HG02678 (cell line): ENCODE measurements at regions not wholly inside any gene's neighbourhood (a gene's known extent, or its start where the extent isn't known, plus 50 kb on each side); places are given as distances from the start of the nearest gene placed in this dataset.

Source experiments
- ATAC-seq: cut with Tn5 transposase; IDR thresholded peaks from one replicate; pipeline ENCODE4 v1.9.1; 2021; ENCODE audit warnings: mild to moderate bottlenecking, moderate library complexity; ENCODE audit not compliant: unreplicated experiment

DNA sequence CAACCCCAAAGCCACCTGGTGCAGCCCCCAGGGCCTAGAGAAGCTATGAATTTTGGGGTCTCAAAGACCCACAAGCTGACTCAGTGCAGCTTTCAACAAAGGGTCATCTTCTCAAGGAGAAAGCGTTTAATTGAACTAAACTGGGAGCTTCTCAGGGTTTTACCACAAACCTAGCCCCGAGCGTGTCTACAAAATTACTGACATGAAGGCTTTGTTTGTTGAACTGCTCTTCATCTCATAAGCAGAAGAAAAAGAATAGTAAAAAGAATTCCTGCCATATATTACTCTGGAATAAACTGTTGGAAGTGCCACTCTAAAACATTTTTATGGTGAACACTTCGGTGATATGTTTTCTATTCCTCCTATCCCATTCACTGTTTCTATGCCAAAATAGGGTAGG lies 50.8 kb upstream of the INCENP start:
- no peak for ATAC-seq

DNA sequence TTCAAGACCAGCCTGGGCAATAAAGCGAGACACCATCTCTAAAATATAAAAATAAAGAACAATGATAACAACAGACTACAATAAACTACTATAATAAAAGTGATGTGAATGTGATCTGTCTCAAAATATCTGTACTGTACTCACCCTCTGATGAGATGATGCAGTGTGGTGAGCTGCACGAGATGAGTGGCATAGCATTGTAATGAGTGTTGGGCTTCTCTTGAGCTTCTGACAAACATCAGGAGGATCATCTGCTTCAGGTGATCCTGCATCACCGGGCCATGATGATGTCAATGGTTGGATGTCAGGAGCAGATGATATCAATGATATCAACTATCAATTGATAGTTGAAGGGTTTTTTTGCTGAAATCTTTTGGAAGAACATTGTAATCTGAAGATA lies 52.4 kb upstream of the INCENP start:
- no peak for ATAC-seq

DNA sequence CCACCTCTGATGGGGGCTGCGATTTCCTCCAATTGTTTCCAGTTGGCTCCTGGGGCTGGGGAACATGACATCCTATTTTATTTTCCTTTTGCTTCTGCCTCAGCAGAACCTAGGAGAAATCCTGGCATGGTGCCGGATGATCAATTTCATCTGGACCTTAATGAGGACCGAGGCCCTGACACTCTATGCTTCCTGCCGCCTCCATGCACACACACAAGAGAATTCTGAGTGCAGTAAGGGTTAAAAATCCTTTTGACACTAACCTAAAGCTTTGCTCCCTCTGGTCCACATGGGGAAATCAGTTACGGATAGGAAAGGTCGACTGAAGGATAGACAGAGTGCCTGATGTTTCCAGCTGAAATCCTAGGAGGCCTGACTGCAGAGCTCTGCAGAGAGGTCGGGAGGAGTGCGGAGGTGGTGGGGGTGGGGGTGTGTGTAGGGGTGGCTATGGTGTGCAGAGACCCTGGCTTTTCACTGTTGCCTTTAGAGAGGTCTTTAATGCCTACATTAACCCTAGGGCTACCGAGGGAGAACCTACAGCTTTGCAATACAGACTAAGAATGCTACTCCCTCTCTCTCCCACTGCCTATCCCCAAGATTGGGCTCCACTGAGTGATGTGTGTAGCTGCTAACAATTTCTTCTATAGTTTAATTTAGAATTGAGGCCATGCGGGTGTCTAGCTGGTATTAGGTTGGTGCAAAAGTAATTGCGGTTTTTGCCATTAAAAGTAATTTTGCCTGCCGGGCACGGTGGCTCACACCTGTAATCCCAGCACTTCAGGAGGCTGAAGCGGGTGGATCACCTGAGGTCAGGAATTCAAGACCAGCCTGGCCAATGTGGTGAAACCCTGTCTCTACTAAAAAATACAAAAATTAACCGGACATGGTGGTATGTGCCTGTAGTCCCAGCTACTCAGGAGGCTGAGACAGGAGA lies 53.6 kb upstream of the INCENP start:
- no peak for ATAC-seq

DNA sequence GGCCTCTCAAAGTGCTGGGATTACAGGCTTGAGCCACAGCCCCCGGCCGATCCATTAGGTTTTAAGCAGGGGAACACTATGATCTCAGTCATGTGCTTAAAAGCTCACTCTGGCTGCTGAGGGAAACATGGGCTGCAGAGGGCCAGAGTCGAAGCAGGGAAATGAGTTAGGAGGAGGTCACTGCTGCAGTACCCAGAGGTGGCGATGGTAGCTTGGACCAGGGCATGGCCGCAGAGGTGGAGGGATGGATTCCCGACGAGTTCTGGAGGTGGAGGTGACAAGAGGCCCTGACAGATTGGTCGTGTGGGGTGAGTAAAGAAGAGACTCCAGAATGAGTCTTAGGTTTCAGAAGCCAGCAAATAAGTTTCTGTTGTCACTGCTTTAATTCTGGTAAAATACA lies 54.4 kb upstream of the INCENP start:
- ATAC-seq, result no peak

DNA sequence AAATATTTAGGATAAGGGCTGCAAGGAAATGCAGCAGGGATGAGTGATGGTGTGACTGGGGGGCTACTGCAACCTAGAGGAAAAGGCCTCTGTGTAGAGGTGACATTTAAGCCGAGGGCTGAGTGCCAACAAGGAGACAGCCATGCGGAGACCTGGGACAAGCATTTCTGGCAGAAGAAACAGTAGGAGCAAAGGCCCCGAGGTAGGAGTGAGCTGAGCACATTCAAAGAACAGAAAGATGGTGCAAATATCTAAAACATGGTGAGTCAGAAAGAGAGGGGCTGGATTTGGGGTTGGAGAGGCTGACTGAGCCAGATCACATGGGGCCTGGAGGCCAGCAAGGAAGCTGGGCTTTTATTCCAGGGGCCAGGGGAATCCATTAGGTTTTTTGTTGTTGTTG lies 55.1 kb upstream of the INCENP start:
- ATAC-seq, result no peak

DNA sequence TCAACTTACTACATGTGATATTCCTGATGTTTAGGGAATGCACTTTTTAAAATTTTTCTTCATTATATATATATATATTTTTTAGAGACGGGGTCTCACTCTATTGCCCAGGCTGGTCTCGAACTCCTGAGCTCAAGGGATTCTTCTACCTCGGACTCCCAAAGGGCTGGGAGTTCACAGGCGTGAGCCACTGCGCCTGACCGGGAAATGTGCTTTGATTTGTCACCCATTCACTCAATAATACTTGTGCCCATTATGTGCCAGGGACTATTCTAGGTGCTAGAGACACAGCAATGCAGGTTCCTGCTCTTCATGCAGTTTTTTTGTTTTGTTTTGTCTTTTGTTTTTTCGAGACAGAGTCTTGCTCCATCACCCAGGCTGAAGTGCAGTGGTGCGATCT lies 56.1 kb upstream of the INCENP start:
- no peak for ATAC-seq

DNA sequence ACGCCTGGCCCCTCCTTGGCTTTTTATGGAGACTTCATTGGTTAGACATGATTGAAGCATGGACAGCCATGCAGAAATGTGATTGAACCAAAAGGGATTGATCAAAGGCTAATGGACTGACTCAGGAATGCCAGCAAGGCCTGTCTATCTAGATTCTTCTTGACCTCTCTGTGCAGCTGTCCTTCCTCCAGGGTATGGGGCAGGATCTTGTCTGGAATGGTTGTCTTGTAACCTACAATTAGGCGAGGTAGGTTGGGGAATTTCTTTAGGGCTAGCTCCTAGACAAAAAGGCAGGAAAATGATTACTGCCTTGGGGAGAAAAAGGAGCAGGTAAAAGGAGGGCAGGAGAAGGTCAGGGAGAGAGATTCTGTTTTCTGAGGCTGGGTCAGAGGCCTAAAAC lies 59.6 kb upstream of the INCENP start:
- no peak for ATAC-seq

DNA sequence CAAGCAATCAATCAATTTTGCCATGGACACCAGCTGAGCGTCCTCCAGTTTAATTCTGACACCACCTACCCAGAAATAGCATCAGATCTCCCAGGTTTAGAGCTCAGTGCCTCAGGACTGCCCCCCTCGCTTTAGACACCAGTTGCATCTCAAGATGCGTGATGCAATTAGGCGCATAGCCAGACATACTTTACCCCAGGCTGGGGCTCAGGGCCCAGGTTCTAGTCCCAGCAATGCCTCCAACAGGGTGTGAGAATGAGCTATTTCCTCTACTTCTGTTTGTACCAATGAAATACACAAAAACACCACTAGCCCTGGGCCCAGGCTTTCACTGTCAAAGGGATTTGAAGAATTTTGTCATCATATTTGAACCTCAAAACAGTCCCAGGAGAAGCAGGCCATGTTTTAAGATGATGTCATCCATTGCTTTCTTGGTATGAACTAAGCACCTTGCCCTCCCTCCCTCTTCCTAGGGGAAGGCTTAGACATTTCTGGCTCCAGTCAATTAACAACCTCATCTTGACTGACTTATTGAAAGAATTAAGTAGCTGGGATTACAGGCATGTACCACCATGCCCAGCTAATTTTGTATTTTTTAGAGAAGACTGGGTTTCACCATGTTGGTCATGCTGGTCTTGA lies 61.5 kb upstream of the INCENP start:
- no peak for ATAC-seq

DNA sequence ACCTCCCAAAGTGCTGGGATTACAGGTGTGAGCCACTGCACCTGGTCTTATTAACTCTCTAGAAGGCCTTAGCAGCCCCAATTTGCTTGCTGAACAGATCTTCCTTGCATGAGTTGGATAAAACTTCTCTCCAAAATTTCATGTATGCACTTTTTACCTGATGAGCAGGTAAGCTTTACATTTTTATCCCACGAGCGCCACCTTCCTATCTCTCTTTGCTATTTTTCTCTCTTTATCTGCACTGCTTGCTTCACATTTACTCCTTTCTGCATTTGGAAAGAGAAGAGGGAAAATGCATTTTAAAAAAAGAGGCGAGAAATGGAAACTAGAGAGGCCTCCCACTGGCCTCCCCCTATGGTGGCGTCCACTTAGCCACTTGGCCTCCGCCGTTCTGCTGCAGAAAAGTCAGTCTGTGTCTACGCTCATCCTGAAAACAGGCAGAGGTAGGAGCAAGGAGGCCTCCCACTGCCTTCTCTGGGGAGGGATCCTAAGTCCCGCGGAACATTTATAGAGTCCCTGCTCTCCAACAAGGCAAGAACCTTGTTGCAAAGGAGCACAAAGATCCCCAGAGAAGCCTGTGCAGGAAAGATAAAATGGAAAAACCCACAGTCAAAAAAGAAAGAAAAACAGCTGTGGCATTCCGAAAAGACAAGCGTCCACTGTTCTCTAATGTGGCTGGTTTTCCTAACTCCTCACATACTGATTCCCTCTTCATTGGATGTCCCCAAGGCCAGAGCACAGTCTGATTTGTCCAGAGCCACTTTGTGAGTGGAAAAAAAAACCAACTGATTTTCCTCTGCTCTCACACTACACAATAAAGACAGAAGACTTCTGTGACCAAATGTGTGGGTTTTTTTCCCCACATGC lies 62.2 kb upstream of the INCENP start:
- ATAC-seq, result no peak

DNA sequence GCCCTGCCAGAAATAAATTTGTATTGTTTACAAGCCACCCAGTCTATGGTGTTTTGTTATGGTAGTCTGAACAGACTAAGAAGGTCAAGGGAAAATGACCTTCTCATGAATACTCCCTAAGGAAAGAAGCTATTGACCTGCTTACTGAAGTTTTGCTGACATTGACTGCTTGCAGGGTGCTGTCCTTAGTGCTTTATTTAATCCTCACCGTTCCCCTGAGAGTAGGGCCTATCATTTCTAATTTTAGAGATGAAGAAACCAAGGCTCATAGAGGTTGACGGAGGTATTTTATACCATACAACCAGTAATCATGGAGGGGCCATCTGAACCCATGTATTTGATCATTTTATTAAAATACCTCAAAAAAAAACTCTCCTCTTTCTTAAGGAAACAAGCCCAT lies 66.7 kb upstream of the INCENP start:
- no peak for ATAC-seq

DNA sequence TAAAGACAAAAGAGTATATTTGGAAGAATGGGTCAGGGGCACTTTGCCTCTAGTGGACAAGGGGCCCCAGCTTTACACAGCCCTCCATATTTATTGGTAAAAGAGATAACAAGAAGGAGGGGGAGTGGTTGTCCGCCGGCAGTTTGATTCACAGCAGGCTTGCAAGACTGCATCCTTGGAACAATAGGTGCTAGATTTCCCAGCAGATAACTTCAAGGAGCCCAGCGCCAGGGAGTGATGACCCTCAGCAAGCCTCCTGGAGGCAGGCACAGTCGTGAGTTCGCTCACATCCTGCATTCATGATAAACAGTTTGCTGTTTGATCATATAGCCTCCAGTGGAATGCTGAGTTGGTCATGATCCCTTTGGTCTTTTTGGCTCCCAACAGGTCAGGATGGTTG lies 67.8 kb upstream of the INCENP start:
- no peak for ATAC-seq

DNA sequence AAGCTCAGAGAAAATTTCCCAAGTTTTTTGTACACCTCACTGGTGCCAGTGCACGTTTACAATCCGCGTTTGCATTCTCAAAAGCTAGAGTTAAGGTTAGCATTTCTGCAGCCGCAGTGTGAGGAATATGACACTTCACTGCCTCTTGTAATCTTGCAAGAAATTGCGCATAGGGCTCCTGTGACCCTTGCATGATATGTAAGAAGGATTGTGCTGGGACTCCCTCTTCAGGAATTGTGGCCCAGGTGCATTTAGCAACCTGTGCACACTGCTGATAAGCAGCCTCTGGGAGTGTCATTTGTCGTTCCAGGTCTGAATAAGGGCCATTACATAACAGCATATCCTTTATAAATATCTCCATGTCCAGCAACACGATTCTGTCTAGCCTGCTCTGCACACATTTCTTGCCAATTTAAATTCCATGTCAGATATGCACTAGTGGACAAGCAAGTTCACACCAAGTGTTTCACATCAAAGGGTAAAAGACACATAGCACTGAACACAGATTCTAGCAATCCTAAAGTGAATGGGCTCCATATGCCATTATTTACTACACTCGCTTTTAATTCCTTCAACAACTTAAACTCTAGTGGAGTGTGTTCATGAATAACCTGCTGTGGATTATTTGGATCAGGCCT lies 69.2 kb upstream of the INCENP start:
- no peak for ATAC-seq

DNA sequence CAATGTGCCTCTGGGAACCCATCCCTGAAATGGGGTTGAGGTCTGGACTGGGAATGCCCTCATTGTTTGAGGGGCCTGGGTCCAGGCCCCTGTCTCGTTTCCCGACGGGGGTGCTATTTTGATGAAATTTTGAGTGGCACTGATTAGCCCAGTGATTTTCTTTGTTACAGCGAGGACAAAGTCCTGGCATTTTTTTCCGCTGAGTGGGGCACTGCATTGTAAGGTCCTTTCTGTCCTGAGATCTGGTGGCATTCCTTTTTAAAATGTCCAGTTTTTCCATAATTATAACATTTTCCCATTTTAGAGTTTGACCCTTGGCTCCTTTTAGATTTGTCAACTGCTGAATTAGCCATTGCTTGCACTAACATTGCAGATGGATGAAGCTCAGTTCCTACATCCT lies 69.7 kb upstream of the INCENP start:
- no peak for ATAC-seq

DNA sequence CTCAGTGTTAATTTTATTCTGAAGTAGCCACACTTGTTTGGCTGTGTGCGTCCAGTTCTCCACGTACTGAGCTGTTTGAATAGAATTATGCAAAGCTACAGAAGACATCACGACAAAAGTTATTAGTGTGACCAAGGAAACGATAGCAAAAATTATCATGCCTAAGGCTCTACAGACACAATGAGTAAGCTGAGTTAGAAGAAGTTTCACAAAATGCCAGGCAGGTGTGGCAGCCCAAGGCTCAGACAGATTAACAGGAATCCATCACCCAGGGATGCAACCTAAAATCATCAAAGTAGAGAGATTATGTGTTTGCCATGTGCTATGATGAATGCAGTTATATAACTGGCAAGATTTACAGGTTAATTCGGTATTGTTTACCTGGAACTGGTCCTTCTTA lies 73.1 kb upstream of the INCENP start:
- ATAC-seq, result no peak

DNA sequence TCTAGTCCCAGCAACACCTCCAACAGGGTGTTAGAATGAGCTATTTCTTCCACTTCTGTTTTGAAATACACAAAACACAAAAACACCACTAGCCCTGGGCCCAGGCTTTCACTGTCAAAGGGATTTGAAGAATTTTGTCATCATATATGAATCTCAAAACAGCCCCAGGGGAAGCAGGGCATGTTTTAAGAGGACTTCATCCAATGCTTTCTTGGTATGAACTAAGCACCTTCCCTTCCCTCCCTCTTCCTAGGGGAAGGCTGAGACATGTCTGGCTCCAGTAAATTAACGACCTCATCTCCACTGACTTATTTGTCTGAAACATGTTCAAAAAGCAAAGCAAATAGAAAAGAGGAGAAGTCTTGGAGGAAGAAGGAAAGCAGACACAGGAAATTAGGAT lies 75.7 kb upstream of the INCENP start:
- no peak for ATAC-seq

DNA sequence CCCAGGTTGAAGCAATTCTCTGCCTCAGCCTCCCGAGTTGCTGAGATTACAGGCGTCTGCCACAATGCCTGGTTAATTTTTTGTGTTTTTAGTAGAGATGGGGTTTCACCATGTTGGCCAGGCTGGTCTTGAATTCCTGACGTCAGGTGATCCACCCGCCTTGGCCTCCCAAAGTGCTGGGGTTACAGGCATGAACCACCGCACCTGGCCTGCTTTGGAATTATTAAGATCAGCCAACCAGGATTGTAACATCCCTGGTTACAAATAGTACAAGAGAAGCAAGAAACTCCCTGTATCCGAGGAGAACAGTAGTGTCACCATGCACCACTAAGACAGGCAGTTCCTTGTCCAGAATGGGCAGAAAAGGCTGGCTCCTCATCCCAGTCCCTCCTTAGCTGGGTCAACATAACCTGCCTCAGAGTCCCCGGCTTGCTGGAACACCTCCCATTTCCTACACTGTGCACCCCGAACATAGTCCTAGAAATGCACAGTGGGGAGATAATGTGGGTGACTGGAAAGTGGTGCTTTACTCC lies 77.2 kb upstream of the INCENP start:
- no peak for ATAC-seq

DNA sequence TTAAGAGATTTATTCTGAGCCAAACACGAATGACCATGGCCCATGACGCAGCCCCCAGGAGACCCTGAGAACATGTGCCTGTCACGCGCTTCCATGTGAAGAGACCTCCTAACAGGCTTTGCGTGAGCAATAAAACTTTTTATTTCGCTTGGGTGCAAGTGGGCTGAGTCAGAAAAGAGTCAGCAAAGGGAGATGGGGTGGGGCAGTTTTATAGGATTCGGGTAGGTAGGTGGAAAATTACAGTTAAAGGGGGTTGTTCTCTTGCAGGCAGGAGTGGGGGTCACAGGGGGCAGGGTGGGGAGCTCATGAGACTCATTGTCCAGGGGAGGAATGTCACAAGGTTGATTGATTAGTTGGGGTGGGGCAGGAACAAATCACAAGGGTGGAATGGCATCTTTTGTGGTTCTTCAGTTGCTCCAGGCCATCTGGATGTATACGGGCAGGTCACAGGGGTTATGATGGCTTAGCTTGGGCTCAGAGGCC lies 77.2 kb upstream of the FTH1 start:
- no peak for ATAC-seq

DNA sequence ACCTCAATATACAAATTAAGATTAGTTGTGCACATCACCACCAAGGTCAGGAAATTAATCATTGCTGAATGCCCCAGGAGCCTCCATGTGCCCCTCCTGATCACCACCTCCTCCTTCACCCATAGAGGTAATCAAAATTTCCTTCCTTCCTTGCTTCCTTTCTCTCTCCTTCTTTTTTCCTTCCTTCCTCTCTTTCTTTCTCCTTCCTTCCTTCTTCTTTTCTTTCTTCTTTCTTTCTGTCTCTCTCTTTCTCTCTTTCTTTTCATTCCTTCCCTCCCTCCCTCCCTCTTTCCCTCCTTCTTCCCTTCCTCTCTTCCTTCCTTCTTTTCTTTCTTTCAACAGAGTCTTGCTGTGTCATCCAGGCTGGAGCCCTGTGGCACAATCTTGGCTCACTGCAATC lies 67.9 kb upstream of the FTH1 start:
- no peak for ATAC-seq

DNA sequence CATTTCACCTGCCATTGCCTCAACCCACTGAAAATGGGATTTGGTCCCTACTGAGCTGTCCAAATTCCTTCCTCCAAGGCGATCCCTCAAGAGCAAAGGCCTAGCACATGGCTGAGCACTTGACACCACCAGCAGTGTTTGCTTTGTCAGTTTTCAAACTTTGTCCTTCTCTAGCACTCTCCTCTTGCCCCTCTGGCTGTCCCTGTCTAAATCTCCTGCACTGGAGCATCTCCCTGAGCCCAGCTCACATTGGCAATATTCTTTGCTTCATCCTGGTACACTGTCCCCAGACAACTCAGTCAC lies 66.6 kb upstream of the FTH1 start:
- ATAC-seq, result no peak

DNA sequence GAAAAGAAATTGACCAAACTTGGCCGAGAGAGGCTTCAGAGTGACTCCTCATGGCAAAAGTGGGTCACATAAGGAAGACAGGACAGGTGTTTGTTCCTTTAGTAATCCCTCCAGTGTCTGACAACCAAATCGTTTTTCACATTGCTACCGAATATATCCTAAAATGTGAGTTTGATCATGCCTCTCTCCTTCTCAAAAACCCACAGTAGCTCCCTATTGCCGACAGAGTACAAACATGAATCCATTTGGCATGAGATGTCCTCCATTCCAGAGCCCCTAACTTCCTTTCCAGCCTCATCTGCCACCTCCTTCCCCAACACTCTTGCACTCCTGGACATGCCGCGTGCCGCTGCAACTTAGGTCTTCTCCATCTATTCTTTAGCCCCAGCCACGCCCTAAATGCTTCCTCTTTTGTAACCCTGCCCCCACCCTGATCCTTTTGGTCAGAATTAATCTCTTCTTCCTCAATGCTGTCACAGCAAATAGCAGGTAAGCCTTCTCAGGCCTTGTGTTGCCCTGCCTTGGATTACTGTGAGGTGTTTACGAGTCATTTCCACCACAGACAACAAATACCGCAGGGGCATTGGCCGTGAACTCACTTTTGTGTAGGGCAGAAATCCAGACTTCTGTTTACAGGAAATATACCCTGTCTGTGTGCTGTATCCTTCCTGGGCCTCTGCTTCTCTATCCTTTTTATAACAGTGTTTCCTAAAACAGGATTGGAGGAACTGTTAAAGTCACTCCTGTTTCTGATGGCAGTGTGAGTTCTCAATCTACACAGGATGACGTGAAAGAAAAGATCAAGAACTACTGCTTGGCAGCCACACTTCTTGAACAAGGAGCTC lies 66.0 kb upstream of the FTH1 start:
- no peak for ATAC-seq
